ENCODE measurements at regions not wholly inside any gene's neighbourhood (a gene's known extent, or its start where the extent isn't known, plus 50 kb on each side); places are given as distances from the start of the nearest gene placed in this dataset.

GRCh38 chr12:76711241-76711640 lies 52.7 kb upstream of the ZDHHC17 start:
- DNase-seq: no peak

- no peak for DNase-seq
Measured at GRCh38 chr12:76713130-76713529, 50.8 kb upstream of the ZDHHC17 start.

- no peak for DNase-seq
Measured at GRCh38 chr12:76713986-76714385, 49.9 kb upstream of the ZDHHC17 start.

Measured in GF-D8 (cell line).